ENCODE measurements at regions not wholly inside any gene's neighbourhood (a gene's known extent, or its start where the extent isn't known, plus 50 kb on each side); places are given as distances from the start of the nearest gene placed in this dataset.

- no peak for DNase-seq
Measured at GRCh38 chr1:17907999-17908398, 152.9 kb downstream of the ACTL8 start.

GRCh38 chr1:17908945-17909344 lies 153.8 kb downstream of the ACTL8 start:
- no peak for DNase-seq

- DNase-seq, result no peak
Measured at GRCh38 chr1:17909634-17910033, 154.5 kb downstream of the ACTL8 start.

GRCh38 chr1:17911791-17912190 lies 156.7 kb downstream of the ACTL8 start:
- DNase-seq, result no peak

- no peak for DNase-seq
Measured at GRCh38 chr1:17912491-17912890, 157.4 kb downstream of the ACTL8 start.

GRCh38 chr1:17913326-17914115 lies 158.4 kb downstream of the ACTL8 start:
- DNase-seq, result no peak

GRCh38 chr1:17914131-17914530 lies 159.0 kb downstream of the ACTL8 start:
- DNase-seq, result no peak

- no peak for DNase-seq
Measured at GRCh38 chr1:17914987-17915386, 159.9 kb downstream of the ACTL8 start.

GRCh38 chr1:17915511-17916197 lies 160.5 kb downstream of the ACTL8 start:
- no peak for DNase-seq

- no peak for DNase-seq
Measured at GRCh38 chr1:17916702-17917101, 161.6 kb downstream of the ACTL8 start.

GRCh38 chr1:17919525-17920439 lies 164.6 kb downstream of the ACTL8 start:
- DNase-seq, result no peak

GRCh38 chr1:17920881-17921640 lies 165.9 kb downstream of the ACTL8 start:
- no peak for DNase-seq

- DNase-seq, result no peak
Measured at GRCh38 chr1:17922833-17923232, 167.7 kb downstream of the ACTL8 start.

GRCh38 chr1:17923666-17924065 lies 168.5 kb downstream of the ACTL8 start:
- DNase-seq, result no peak

- no peak for DNase-seq
Measured at GRCh38 chr1:17924578-17924977, 169.4 kb downstream of the ACTL8 start.

- no peak for DNase-seq
Measured at GRCh38 chr1:17925290-17926237, 170.4 kb downstream of the ACTL8 start.

GRCh38 chr1:17926906-17927305 lies 171.8 kb downstream of the ACTL8 start:
- DNase-seq, result no peak

GRCh38 chr1:17927952-17928351 lies 172.8 kb downstream of the ACTL8 start:
- DNase-seq, result no peak

GRCh38 chr1:17929224-17929623 lies 174.1 kb downstream of the ACTL8 start:
- DNase-seq, result no peak

- DNase-seq, result no peak
Measured at GRCh38 chr1:17930635-17931034, 175.5 kb downstream of the ACTL8 start.

GRCh38 chr1:17932164-17932563 lies 175.4 kb upstream of the IGSF21 start:
- no peak for DNase-seq

All from NCI-H774 (cell line).